Ishikawa (cell line): ENCODE measurements at regions not wholly inside any gene's neighbourhood (a gene's known extent, or its start where the extent isn't known, plus 50 kb on each side); places are given as distances from the start of the nearest gene placed in this dataset.

Experiments used
- CEBPB ChIP-seq: IDR thresholded peaks from 2 replicates; pipeline ENCODE4 v1.6.1; 2012
- CREB1 ChIP-seq: IDR thresholded peaks from 2 replicates; pipeline ENCODE4 v1.6.1; 2012; ENCODE audit warnings: low read depth
- EP300 ChIP-seq: IDR thresholded peaks from 2 replicates; pipeline ENCODE4 v1.6.1; 2012; ENCODE audit warnings: borderline replicate concordance
- NFIC ChIP-seq: IDR thresholded peaks from 2 replicates; pipeline ENCODE4 v1.6.1; 2012
- RAD21 ChIP-seq: IDR thresholded peaks from 2 replicates; pipeline ENCODE4 v1.6.1; 2012; ENCODE audit warnings: low read depth
- TAF1 ChIP-seq: IDR thresholded peaks from 2 replicates; pipeline ENCODE4 v1.6.1; 2012; ENCODE audit warnings: low read depth, mild to moderate bottlenecking
- YY1 ChIP-seq: IDR thresholded peaks from 2 replicates; pipeline ENCODE4 v1.6.1; 2012; ENCODE audit warnings: low read depth
- TF ChIP-seq, protein P1 (sequence below): IDR thresholded peaks from 2 replicates; pipeline ENCODE4 v1.6.1; 2012
- TF ChIP-seq, protein P2 (sequence below): IDR thresholded peaks from 2 replicates; pipeline ENCODE4 v1.6.1; 2012

DNA sequence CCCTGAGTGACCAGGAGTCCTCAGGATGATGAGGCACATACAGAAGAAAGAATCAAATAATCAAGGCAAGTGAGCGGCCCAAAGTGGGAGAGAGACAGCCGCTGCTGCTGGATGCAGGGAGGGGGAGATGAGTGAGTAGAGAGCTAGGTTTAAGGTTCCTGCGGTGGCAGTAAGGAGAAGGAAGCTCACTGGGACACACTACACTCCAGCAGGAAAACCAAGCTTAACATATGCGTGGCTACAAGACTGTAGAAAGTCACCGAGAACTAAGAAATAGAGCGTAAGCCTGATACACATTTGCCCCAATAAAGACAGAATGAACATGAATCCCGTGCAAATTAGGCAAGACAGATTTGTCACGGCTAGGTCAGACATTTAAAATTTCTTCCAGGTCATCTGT lies 470.2 kb downstream of the KDM4C start:
- TF ChIP-seq CEBPB (no peak), RAD21 (no peak), TAF1 (no peak), NFIC (no peak), YY1 (no peak), CREB1 (no peak), EP300 (no peak)
- TF ChIP-seq, protein P1, sequence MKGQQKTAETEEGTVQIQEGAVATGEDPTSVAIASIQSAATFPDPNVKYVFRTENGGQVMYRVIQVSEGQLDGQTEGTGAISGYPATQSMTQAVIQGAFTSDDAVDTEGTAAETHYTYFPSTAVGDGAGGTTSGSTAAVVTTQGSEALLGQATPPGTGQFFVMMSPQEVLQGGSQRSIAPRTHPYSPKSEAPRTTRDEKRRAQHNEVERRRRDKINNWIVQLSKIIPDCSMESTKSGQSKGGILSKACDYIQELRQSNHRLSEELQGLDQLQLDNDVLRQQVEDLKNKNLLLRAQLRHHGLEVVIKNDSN: no peak
- TF ChIP-seq, protein P2, sequence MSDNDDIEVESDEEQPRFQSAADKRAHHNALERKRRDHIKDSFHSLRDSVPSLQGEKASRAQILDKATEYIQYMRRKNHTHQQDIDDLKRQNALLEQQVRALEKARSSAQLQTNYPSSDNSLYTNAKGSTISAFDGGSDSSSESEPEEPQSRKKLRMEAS: no peak
